HFF-Myc (cell line): ENCODE measurements at regions not wholly inside any gene's neighbourhood (a gene's known extent, or its start where the extent isn't known, plus 50 kb on each side); places are given as distances from the start of the nearest gene placed in this dataset.

Experiments used
- DNase-seq: peaks from one replicate; pipeline ENCODE4 v3.0.0-alpha.2; 2011; ENCODE audit warnings: low read depth; ENCODE audit errors: extremely low read depth
- H3K4me3 ChIP-seq: replicated peaks from 2 replicates; pipeline ENCODE4 v1.5.1; 2011; ENCODE audit warnings: low read depth, mild to moderate bottlenecking, control low read depth, low read length
- CTCF ChIP-seq: IDR thresholded peaks from 2 replicates; pipeline ENCODE4 v1.5.1; 2012; ENCODE audit warnings: mild to moderate bottlenecking, low read depth, low read length, control low read depth; ENCODE audit errors: missing control alignments

GRCh38 chr4:106670976-106671375 lies 302.4 kb upstream of the GIMD1 start:
- DNase-seq, result no peak
- no peak for TF ChIP-seq CTCF
- H3K4me3 ChIP-seq, result no peak overlapping the region

- TF ChIP-seq CTCF, result no peak
- no peak for DNase-seq
- H3K4me3 ChIP-seq, result no peak overlapping the region
These were observed 290.8 kb upstream of the GIMD1 start for GRCh38 chr4:106659371-106659770.

GRCh38 chr4:106652095-106652494 lies 283.5 kb upstream of the GIMD1 start:
- TF ChIP-seq CTCF, result no peak
- H3K4me3 ChIP-seq, result no peak overlapping the region
- DNase-seq, result no peak

GRCh38 chr4:106650701-106651100 lies 282.1 kb upstream of the GIMD1 start:
- DNase-seq, result no peak
- no peak overlapping the region for H3K4me3 ChIP-seq
- no peak for TF ChIP-seq CTCF

- no peak for DNase-seq
- no peak for TF ChIP-seq CTCF
- H3K4me3 ChIP-seq, result no peak overlapping the region
These were observed 278.9 kb upstream of the GIMD1 start for GRCh38 chr4:106647451-106647850.

- no peak overlapping the region for H3K4me3 ChIP-seq
- TF ChIP-seq CTCF, result no peak
- peak; percentile 58 for DNase-seq
These were observed 260.7 kb upstream of the GIMD1 start for GRCh38 chr4:106629268-106629625.

- DNase-seq, result no peak
- no peak for TF ChIP-seq CTCF
- no peak overlapping the region for H3K4me3 ChIP-seq
These were observed 260.1 kb upstream of the GIMD1 start for GRCh38 chr4:106628586-106629267.
